WERI-Rb-1 (cell line): ENCODE measurements at regions not wholly inside any gene's neighbourhood (a gene's known extent, or its start where the extent isn't known, plus 50 kb on each side); places are given as distances from the start of the nearest gene placed in this dataset.

ENCODE experiments used
- DNase-seq: peaks from one replicate; pipeline ENCODE4 v3.0.0-alpha.2; 2020
- H3K27ac ChIP-seq: fragments of 250-450 bp; sonication (Bioruptor Pico); 2 replicates; pipeline ENCODE4 v1.5.1; 2020; ENCODE audit warnings: mild to moderate bottlenecking, moderate library complexity
- H3K27me3 ChIP-seq: fragments of 250-450 bp; sonication (Bioruptor Pico); 2 replicates; pipeline ENCODE4 v1.5.1; 2021; ENCODE audit warnings: mild to moderate bottlenecking, low read depth, moderate library complexity; ENCODE audit not compliant: insufficient read depth, severe bottlenecking
- H3K36me3 ChIP-seq: fragments of 250-450 bp; sonication (Bioruptor Pico); 2 replicates; pipeline ENCODE4 v1.5.1; 2020; ENCODE audit warnings: mild to moderate bottlenecking, moderate library complexity
- H3K4me3 ChIP-seq: 2 replicates; pipeline ENCODE4 v1.5.1; 2011; ENCODE audit warnings: low read depth, mild to moderate bottlenecking, control low read depth, low read length
- H3K9me3 ChIP-seq: fragments of 250-450 bp; sonication (Bioruptor Pico); 2 replicates; pipeline ENCODE4 v1.5.1; 2021; ENCODE audit warnings: mild to moderate bottlenecking, moderate library complexity; ENCODE audit not compliant: severe bottlenecking
- TF ChIP-seq, protein P1 (sequence below): IDR thresholded peaks from 2 replicates; pipeline ENCODE4 v1.5.1; 2011; ENCODE audit warnings: low read depth, mild to moderate bottlenecking, control low read depth, inconsistent platforms, low read length

DNA sequence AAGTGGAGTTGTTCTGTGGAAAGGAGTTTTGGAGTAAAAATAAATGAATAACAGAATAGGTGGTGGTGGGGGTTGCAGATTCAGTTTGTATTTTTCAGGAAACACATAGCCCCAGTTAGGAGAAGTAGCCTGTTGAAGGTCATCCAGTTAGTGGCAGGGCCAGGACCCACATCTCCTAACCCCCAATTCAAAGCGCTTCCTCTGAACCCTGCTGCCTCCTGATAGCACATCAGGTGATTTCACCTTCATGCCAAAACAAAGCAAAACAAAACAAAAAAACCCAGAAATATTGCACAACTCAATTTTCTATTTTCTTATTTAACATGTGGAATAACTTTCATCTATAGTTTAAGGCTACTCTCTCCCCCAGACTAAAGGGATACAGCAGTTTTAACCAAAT lies 112.3 kb upstream of the UGP2 start:
- DNase-seq = no peak
- no peaks in the 10 kb centered on the region for H3K36me3 ChIP-seq
- no peak overlapping the region for H3K27ac ChIP-seq
- no peak overlapping the region for H3K4me3 ChIP-seq
- H3K9me3 ChIP-seq = peaks cover 5% of the 10 kb centered on the region
- H3K27me3 ChIP-seq = no peaks in the 10 kb centered on the region
- TF ChIP-seq, protein P1, sequence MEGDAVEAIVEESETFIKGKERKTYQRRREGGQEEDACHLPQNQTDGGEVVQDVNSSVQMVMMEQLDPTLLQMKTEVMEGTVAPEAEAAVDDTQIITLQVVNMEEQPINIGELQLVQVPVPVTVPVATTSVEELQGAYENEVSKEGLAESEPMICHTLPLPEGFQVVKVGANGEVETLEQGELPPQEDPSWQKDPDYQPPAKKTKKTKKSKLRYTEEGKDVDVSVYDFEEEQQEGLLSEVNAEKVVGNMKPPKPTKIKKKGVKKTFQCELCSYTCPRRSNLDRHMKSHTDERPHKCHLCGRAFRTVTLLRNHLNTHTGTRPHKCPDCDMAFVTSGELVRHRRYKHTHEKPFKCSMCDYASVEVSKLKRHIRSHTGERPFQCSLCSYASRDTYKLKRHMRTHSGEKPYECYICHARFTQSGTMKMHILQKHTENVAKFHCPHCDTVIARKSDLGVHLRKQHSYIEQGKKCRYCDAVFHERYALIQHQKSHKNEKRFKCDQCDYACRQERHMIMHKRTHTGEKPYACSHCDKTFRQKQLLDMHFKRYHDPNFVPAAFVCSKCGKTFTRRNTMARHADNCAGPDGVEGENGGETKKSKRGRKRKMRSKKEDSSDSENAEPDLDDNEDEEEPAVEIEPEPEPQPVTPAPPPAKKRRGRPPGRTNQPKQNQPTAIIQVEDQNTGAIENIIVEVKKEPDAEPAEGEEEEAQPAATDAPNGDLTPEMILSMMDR = no peak

DNA sequence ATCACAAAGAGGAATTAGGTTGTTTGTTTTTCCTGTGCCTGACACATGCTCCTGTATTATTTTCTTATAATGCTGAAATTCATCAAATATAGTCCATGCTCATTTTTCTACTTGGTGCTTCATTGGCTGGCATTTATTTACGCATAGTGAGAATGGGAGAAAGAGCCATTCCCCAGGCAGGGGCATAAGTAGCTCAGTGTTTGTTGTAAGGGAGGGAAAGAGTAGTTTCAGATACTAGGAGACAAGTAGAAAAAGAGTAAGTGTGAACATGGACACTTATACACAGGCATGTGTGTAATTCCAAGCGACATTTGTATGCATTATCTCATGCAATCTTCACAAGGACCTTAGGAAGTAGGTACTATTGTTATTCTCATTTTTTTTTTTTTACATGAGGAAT lies 111.9 kb upstream of the UGP2 start:
- Histone ChIP-seq H3K4me3 (no peak overlapping the region), H3K27ac (no peak overlapping the region), H3K36me3 (no peaks in the 10 kb centered on the region), H3K9me3 (peaks cover 5% of the 10 kb centered on the region), H3K27me3 (no peaks in the 10 kb centered on the region)
- no peak for DNase-seq
- TF ChIP-seq, protein P1 = no peak

DNA sequence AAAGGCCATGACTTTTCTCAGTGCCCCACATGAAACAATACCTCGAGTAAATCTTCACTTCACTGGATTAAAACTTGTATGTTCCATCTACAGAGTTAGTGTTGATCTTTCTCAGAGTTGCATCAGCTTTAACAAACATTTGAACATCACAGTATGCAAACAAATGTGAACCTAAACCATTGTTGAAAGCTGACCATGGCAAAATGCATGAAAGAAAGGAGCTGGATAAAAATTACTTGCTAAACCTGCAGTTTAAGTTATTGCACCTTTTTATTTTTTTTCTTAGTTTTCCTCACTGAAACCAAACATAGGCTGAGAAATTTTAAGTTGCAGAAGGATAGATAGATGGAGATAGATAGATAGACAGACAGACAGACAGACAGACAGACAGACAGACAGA lies 107.2 kb upstream of the UGP2 start:
- H3K36me3 ChIP-seq = no peaks in the 10 kb centered on the region
- no peak for DNase-seq
- no peak overlapping the region for H3K27ac ChIP-seq
- no peaks in the 10 kb centered on the region for H3K9me3 ChIP-seq
- H3K4me3 ChIP-seq = no peak overlapping the region
- TF ChIP-seq, protein P1 = no peak
- no peaks in the 10 kb centered on the region for H3K27me3 ChIP-seq

GRCh38 chr2:63735263-63735662 lies 106.4 kb upstream of the UGP2 start:
- H3K9me3 ChIP-seq = no peaks in the 10 kb centered on the region
- DNase-seq = no peak
- no peaks in the 10 kb centered on the region for H3K27me3 ChIP-seq
- H3K27ac ChIP-seq = no peak overlapping the region
- TF ChIP-seq, protein P1 = no peak
- no peaks in the 10 kb centered on the region for H3K36me3 ChIP-seq
- H3K4me3 ChIP-seq = no peak overlapping the region

GRCh38 chr2:63735931-63736330 lies 105.8 kb upstream of the UGP2 start:
- Histone ChIP-seq H3K27ac (no peak overlapping the region), H3K36me3 (no peaks in the 10 kb centered on the region)
- no peak for DNase-seq

DNA sequence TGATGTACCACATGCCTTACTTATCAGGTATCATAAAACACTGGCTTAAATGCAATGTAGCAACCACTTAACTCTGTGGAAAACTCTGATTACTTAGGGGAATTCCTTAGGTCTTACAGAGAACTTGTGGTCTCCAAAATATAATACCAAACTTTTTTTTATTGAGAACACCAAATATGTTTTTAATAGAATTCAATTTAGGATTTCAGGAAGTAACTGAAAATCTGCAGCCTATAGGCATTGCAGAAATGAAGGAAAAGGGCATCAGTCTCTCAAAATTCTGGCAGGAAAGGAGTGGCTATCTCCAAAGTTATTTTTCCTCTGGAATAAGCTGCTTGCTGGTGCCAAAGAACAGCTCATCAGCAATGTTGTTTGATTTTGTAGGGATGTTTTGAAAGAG lies 105.3 kb upstream of the UGP2 start:
- Histone ChIP-seq H3K4me3 (no peak overlapping the region), H3K27ac (no peak overlapping the region), H3K9me3 (no peaks in the 10 kb centered on the region), H3K36me3 (no peaks in the 10 kb centered on the region), H3K27me3 (no peaks in the 10 kb centered on the region)
- no peak for DNase-seq
- TF ChIP-seq, protein P1 = no peak

More at GRCh38 chr2:63735931-63736330, 105.8 kb upstream of the UGP2 start:
- TF ChIP-seq, protein P1 = no peak
- H3K27me3 ChIP-seq = no peaks in the 10 kb centered on the region
- no peak overlapping the region for H3K4me3 ChIP-seq
- no peaks in the 10 kb centered on the region for H3K9me3 ChIP-seq
